GM12864 (cell line): ENCODE measurements at regions not wholly inside any gene's neighbourhood (a gene's known extent, or its start where the extent isn't known, plus 50 kb on each side); places are given as distances from the start of the nearest gene placed in this dataset.

Experiments
- DNase-seq: peaks from one replicate; pipeline ENCODE4 v3.0.0-alpha.2; 2011; ENCODE audit warnings: low read depth
- H3K4me3 ChIP-seq: 2 replicates; pipeline ENCODE4 v1.5.1; 2011; ENCODE audit warnings: mild to moderate bottlenecking, low read depth, low read length, control low read depth
- TF ChIP-seq, protein P1 (sequence below): IDR thresholded peaks from 2 replicates; pipeline ENCODE4 v1.5.1; 2011; ENCODE audit warnings: low read depth, mild to moderate bottlenecking, moderate library complexity, low read length, control low read depth, inconsistent platforms; ENCODE audit errors: missing control alignments

DNA sequence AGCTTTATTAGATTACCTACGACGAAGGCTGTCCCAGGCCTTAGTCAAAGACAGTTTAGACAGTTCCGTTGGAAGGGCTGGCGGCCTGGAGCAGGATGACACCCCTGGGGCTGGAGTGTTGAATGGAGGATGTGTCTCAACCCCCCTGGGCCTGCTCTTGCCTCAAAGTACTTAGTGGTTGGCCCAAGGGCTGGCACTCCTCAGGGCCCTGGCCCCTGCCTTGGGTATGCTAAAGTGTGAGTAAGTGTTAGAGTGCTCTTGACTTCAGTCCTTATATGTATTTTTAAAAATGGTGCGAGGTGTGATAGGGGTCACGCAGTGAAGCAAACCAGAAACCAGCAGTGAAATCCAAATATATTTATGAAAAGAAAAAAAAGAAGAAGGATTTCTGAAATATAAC is 261.6 kb downstream of the KTN1 start:
- DNase-seq = no peak
- TF ChIP-seq, protein P1, sequence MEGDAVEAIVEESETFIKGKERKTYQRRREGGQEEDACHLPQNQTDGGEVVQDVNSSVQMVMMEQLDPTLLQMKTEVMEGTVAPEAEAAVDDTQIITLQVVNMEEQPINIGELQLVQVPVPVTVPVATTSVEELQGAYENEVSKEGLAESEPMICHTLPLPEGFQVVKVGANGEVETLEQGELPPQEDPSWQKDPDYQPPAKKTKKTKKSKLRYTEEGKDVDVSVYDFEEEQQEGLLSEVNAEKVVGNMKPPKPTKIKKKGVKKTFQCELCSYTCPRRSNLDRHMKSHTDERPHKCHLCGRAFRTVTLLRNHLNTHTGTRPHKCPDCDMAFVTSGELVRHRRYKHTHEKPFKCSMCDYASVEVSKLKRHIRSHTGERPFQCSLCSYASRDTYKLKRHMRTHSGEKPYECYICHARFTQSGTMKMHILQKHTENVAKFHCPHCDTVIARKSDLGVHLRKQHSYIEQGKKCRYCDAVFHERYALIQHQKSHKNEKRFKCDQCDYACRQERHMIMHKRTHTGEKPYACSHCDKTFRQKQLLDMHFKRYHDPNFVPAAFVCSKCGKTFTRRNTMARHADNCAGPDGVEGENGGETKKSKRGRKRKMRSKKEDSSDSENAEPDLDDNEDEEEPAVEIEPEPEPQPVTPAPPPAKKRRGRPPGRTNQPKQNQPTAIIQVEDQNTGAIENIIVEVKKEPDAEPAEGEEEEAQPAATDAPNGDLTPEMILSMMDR = no peak
- no peak overlapping the region for H3K4me3 ChIP-seq

DNA sequence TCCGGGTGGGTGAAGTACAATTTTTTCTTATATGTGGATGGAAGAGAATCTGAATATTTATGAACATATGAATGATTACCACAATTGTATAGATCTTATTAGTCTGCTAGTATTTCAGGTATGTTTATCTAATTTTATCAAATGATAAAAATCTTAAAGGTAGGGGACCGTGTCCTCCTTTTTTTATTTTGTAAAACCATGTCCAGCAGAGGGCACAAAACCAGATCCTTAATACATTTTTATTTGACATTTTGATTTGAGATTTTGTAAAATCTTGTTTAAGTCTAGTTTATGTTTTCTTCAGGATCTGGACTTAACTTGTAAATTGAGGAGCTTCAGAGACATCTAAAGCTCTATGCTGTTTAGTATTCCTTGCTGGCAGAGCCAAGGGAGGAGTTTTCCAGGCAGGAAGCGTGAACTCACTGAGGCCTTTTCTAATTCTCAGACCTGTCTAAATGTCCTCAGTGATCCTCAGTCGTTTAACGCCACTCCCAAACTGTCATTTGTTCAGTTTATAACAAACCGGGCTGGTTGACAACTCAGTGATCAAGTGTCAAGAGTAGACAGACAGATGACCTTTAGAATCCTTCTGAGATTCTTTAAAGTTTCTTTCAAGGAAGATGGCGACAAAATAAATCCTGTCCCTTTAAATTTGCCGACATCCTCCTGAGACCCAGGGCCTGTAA is 263.9 kb downstream of the KTN1 start:
- DNase-seq = no peak
- TF ChIP-seq, protein P1 = no peak
- H3K4me3 ChIP-seq = no peak overlapping the region

DNA sequence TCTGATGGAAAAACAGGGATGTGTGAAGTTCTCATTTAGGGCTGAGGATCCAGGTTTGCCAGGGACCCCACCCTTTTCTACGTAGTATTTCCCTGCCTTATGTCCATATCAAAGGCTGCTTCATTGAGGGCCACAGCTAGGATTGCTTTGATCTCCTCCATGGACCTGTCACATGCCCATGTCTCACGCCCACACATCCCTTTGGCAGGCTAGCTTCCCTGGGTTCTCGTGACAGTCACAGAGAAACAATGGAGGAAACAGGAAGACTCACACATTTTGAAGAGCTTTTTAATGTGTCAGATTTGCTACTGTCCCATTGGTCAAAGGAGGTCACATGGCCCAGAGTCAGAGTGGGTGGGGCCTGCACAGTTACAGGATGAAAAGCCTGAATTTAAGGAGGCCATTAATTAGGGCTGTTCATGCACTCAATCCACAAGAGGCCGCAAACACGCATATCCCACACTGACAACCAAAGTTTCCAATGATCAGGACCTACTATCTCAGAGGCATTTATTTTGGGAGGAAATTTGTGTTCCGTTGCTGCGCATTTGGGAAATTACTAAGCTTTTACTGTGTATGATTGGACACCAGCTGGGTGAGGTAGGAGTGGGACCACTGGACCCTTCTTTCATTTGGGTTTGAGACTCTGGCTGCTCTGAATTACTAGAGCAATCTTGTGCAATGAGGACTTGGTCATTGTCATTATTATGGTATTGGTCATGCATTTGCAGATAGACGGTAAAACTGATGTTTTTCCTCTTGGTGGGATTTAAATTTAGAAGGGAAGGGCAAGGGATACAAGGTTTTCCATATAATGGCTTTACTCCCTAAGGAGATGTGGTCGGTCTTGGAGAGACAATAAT is 266.2 kb downstream of the KTN1 start:
- DNase-seq = no peak
- TF ChIP-seq, protein P1 = no peak
- no peak overlapping the region for H3K4me3 ChIP-seq

DNA sequence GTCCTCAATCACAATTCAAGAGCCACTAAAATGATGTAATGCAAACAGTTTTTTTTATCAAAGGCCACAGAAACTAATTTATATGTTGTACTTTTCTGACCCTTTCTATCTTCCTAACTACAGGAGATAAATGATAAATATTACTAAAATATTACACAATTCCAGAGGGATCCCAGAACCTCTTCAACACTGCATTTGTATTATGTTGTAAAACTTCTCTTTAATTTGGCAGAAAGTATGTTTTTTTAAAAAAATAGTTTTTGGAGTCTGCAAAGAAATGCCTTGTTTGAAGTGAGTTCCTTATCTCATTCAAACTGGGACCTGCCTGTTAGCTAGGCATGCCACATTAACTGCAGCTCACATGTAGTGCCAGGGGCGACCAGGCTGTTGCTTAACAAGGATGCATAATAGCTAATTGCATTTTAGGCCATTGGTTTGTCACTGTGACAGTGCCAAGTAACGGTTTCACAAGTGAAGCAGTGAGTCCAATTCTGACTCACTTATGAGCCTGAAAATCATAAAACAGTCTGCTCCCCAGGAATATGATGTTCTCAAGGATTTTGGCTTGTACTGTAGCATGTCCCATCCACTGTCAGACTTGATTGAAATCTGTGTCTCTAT is 266.9 kb downstream of the KTN1 start:
- H3K4me3 ChIP-seq = no peak overlapping the region
- no peak for DNase-seq
- TF ChIP-seq, protein P1 = no peak

DNA sequence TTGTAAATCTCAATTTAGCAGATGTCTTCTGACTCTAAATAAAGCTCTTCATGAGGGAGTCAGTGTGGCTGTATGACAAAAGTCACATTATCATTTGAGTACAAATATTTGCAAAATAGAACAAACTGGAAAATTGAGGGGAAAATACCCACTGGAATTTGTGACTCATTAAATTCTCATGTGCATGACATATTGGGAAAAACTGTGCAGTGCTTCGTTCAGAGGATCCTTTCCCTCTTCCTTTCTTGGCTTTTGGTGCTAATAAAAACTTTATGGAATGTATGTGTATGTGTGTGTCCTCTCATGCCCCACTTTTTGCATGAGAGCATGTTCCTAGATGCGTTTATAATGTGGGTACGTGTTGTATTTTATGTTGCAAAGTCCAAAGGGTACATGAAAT is 267.8 kb downstream of the KTN1 start:
- TF ChIP-seq, protein P1 = no peak
- DNase-seq = no peak
- H3K4me3 ChIP-seq = no peak overlapping the region

DNA sequence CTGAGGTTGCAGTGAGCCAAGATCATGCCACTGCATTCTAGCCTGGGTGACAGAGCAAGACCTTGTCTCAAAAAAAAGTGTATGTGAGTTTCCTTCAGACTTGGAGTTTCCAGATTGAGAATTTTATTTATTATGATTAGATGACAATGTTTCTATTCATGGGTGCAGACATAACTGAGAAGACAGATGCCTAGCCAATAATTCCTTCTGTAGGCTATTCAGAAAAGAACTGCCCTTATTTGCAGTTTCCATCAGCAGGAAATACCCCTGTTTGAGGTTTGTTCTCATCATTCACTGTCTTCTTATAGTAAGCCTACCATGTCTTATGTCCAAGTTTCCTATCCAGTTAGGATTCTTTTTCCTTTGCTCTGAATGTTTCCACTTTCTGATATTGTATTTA is 269.0 kb downstream of the KTN1 start:
- DNase-seq = no peak
- TF ChIP-seq, protein P1 = no peak
- no peak overlapping the region for H3K4me3 ChIP-seq
